ENCODE measurements at regions not wholly inside any gene's neighbourhood (a gene's known extent, or its start where the extent isn't known, plus 50 kb on each side); places are given as distances from the start of the nearest gene placed in this dataset.

- Mint-ChIP-seq H3K9me3 (peaks cover 7 to 8% of the 10 kb centered on the region in 2 experiments), H3K4me3 (no peak overlapping the region), H3K36me3 (ENCODE audit: insufficient read depth in 1 of 3, low read depth in 3 of 3) (peaks cover 4 to 7% (median 6%) of the 10 kb centered on the region in 3 experiments; a peak in 6 of 7 replicates), H3K27me3 (ENCODE audit: low read depth) (no peaks in the 10 kb centered on the region), H3K27ac (peak overlapping the region in 1 of 3 experiments; percentile 73; a peak in 1 of 7 replicates), H3K4me1 (no peaks in the 10 kb centered on the region)
- no peak overlapping the region for H3K23ac ChIP-seq (ENCODE audit: insufficient read length, low read depth, low read length)
- no peak overlapping the region for H2BK5ac ChIP-seq (ENCODE audit: insufficient read length, low read length)
- H4K5ac ChIP-seq (ENCODE audit: insufficient read length, low read depth, low read length), result no peak overlapping the region
- H3K79me1 ChIP-seq (ENCODE audit: insufficient read depth, low read depth, low read length, poor library complexity, severe bottlenecking), result no peaks in the 10 kb centered on the region
- no peak overlapping the region for H3K4ac ChIP-seq (ENCODE audit: low read depth, low read length)
- H3K56ac ChIP-seq (ENCODE audit: insufficient read length, low read depth, low read length), result no peak overlapping the region
- no peaks in the 10 kb centered on the region for H3K27me3 ChIP-seq (ENCODE audit: insufficient read depth, low read length)
- no peak overlapping the region for H2BK120ac ChIP-seq (ENCODE audit: low read depth, low read length, poor library complexity, severe bottlenecking)
- H4K8ac ChIP-seq (replicated peaks; ENCODE audit: insufficient read length, low read depth, low read length), result no peak overlapping the region
- H3T11ph ChIP-seq (ENCODE audit: low read length), result no peak overlapping the region
- H3K14ac ChIP-seq (ENCODE audit: insufficient read depth, low read length), result no peak overlapping the region
- no peak overlapping the region for H2AFZ ChIP-seq (ENCODE audit: low read length)
- H3K4me1 ChIP-seq (ENCODE audit: insufficient read depth, low read length), result no peaks in the 10 kb centered on the region
- no peaks in the 10 kb centered on the region for H3K9me3 ChIP-seq (ENCODE audit: control insufficient read depth, low read depth, low read length)
- no peak overlapping the region for H2BK12ac ChIP-seq (ENCODE audit: insufficient read length, low read depth, low read length)
- no peak overlapping the region for H3K27ac ChIP-seq (ENCODE audit: insufficient read length, low read depth, low read length)
- DNase-seq, result no peak
- no peaks in the 10 kb centered on the region for H3K79me2 ChIP-seq (ENCODE audit: insufficient read depth, low read length)
- H4K20me1 ChIP-seq (ENCODE audit: control insufficient read depth, insufficient read depth, insufficient read length), result no peaks in the 10 kb centered on the region
- TF ChIP-seq CTCF (conservative IDR thresholded peaks at IDR 0.05), result no peak
- H2BK15ac ChIP-seq (ENCODE audit: low read depth, low read length), result no peak overlapping the region
- no peak overlapping the region for H3K18ac ChIP-seq (ENCODE audit: insufficient read length, low read depth, low read length)
- H3K23me2 ChIP-seq (ENCODE audit: insufficient read length, low read depth, low read length, poor library complexity, severe bottlenecking), result no peaks in the 10 kb centered on the region
- H4K91ac ChIP-seq (ENCODE audit: insufficient read length, low read depth, low read length), result no peak overlapping the region
- no peak overlapping the region for H3K9ac ChIP-seq (ENCODE audit: extremely low read depth, insufficient read length, low read length)
- H2AK5ac ChIP-seq (ENCODE audit: insufficient read length, low read length), result no peak overlapping the region
- no CpG with 5 or more reads among the region's 2 CpGs for WGBS (ENCODE audit: extremely low coverage, insufficient read length, low lambda C conversion rate)
- H3K4me2 ChIP-seq (ENCODE audit: insufficient read depth, insufficient read length, low read length), result no peak overlapping the region
- no peak overlapping the region for H2BK20ac ChIP-seq (ENCODE audit: low read depth, low read length, poor library complexity, severe bottlenecking)
Observed at GRCh38 chr4:115844180-115844579, 730.8 kb upstream of the NDST4 start.
